GM21529 (cell line): ENCODE measurements at regions not wholly inside any gene's neighbourhood (a gene's known extent, or its start where the extent isn't known, plus 50 kb on each side); places are given as distances from the start of the nearest gene placed in this dataset.

Source experiments
- ATAC-seq: cut with Tn5 transposase; IDR thresholded peaks from one replicate; pipeline ENCODE4 v1.9.1; 2021; ENCODE audit not compliant: unreplicated experiment

- ATAC-seq = no peak
Measured at GRCh38 chr1:4113897-4114296, 213.8 kb upstream of the C1orf174 start.

- ATAC-seq = no peak
Measured at GRCh38 chr1:4115191-4115900, 215.3 kb upstream of the C1orf174 start.

- ATAC-seq = no peak
Measured at GRCh38 chr1:4117196-4117595, 217.1 kb upstream of the C1orf174 start.

- no peak for ATAC-seq
Measured at GRCh38 chr1:4118746-4119515, 218.9 kb upstream of the C1orf174 start.

GRCh38 chr1:4119516-4120220, 219.6 kb upstream of the C1orf174 start:
- ATAC-seq = no peak

GRCh38 chr1:4120557-4121292, 220.7 kb upstream of the C1orf174 start:
- no peak for ATAC-seq

- ATAC-seq = no peak
Measured at GRCh38 chr1:4121293-4121684, 221.2 kb upstream of the C1orf174 start.

- no peak for ATAC-seq
Measured at GRCh38 chr1:4121834-4122512, 221.9 kb upstream of the C1orf174 start.

- ATAC-seq = no peak
Measured at GRCh38 chr1:4122513-4123160, 222.6 kb upstream of the C1orf174 start.

- ATAC-seq = no peak
Measured at GRCh38 chr1:4124631-4125145, 224.6 kb upstream of the C1orf174 start.

GRCh38 chr1:4126251-4126650, 226.2 kb upstream of the C1orf174 start:
- no peak for ATAC-seq

GRCh38 chr1:4126731-4127591, 226.9 kb upstream of the C1orf174 start:
- ATAC-seq = no peak

GRCh38 chr1:4127592-4128140, 227.6 kb upstream of the C1orf174 start:
- ATAC-seq = no peak

GRCh38 chr1:4128616-4129015, 228.5 kb upstream of the C1orf174 start:
- ATAC-seq = no peak

GRCh38 chr1:4129693-4130092, 229.6 kb upstream of the C1orf174 start:
- ATAC-seq = no peak

GRCh38 chr1:4130096-4130495, 230.0 kb upstream of the C1orf174 start:
- no peak for ATAC-seq

- ATAC-seq = no peak
Measured at GRCh38 chr1:4131734-4132133, 231.7 kb upstream of the C1orf174 start.
